NCI-H2196 (cell line): ENCODE measurements at regions not wholly inside any gene's neighbourhood (a gene's known extent, or its start where the extent isn't known, plus 50 kb on each side); places are given as distances from the start of the nearest gene placed in this dataset.
A peak's percentile ranks its signal among the peaks of the same experiment; 100 is the strongest.

Experiments used
- DNase-seq: peaks from one replicate; lab custom pipeline; 2025; ENCODE audit not compliant: unreplicated experiment; lab: John Stamatoyannopoulos, UW

- no peak for DNase-seq
These were observed 281.8 kb upstream of the SOX5 start for GRCh38 chr12:24231298-24231697.

DNA sequence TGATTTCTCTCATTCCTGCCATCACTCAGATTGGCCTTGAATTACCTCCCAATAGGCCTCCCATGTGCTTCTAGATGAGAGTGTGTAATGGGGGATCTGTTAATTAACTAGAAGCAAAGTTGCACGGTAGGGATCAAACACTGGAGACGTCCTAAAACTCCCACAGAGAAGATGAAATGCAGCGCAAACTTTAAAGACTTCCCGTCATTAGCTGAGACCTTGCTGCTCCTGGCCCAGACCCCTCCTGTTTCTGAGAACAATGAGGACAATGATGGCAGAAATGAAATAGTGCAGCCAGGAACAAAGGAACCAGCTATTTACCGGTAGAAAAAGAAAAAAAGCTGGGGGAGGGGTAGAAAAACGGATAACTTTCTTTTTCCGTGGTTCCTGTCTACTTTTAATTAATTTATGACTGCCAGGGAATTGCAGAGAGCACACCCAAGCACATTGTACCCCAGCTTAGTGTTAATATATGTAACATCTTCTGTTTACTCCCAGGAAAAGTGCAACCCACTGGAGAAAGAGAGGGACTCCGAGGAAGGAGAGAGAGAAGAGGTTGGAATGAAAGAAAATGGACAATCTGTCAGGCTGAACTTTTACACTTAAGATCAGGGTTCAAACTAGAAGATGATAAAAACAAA is 280.7 kb upstream of the SOX5 start:
- DNase-seq: no peak

DNA sequence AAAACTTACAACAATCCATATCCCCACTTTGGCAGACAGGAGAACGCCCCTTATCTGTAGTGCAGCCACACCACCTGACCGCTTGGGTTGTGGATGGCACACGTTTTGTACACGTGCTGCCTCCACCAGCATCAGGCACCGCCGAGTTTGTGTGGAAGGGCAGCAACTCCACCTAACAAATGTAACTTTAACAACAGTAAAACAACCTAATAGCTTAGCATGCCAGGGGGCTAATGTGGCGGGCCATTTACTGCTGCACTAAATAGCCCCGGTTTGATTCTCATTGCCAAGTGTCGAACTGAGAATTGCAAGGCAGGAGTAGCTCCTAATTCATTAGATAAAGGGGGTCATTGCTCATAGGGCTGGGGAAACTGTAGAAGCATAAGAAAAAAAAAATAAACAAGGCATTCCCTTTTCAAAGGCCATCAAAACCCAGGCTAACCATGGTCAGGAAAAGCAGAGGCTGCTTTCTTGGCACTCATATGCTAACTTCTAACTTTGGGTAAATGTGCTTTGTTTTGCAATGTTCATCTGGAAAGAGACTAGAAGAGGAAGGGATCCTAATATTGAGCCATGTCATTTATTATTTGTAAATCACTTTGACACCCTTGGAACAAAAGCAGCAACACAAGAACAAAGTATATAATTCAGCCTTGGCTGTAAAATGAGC is 279.7 kb upstream of the SOX5 start:
- DNase-seq: no peak

DNA sequence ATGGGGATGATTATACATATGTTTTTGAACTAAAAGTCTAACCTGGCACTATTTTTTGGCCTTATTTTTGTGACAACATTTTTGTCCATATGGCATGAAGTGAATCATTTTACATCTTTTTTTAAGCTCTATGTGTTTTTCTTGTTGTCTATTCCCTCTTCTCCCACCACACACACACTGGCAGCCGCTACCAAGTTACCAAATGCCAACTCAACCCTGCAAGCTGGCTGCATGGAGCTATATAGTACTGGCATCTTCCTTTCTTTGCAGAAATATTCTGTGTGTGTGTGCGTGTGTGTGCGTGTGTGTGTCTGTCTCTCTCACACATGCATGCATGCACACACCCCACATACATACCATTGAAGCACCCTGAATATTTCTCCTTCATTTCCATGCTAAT is 278.9 kb upstream of the SOX5 start:
- no peak for DNase-seq

DNA sequence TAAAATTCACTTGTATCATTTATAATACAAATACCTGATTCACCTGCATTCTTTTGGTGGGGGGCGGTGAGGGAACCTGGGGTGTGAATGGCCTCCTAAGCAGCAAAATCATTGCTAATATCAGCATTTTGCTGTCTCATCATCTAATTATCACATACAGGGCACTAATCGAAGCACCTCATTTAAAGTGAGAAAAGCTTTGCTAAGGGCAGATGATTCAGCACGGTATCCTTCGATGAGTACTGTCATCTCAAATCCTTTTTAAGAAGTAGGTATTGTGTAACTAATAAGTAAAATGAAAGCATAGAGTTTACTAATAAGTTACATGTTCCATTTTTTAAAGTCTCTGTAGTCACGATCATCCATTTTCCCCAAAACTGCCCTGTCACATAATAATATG is 278.1 kb upstream of the SOX5 start:
- no peak for DNase-seq

DNA sequence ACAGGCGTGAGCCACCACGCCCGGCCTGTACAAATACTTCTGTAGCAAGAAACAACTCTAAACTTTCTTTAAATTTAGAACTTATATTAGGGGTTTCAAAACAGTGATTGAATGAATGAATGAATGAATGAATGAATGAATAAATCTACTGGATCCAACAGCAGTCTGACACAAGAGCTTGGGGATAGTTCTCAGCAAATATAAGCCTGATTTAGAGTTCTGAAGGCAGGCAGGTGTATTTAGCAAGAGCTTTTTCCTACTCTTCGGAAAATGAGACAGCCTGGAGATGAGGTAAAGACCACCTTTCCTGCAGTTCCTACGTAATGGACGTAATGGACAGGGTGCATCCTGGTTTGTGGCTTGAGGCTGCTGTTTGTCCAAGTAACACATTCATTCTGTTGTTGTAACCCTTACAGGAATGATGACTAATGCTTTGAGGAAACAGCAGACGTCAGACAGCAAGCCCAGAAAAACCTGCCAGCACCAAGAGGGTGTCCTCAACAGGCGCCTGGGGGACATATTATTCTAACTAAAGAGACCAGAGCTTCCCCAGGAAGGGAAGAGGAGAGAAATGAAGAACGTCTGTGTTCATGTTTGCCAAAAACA is 277.4 kb upstream of the SOX5 start:
- peak; percentile 48 for DNase-seq

DNA sequence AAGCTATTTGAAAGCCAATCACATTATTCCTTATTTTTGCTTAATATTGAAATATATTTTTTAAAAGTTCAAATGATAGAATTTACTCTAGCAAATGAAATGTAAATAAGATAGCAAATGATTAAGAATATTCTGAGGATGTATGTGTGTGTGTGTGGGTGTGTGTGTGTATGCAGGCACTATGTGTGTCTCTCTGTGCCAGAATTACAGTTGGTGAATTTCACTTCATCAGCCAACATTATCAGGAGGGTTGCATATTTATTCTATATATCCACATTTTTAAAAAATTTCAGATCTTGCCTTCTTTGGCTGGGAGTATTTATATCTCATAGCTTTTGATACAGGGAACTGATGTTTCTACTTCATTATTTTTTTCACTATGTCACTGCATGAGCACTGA is 274.9 kb upstream of the SOX5 start:
- DNase-seq: no peak

DNA sequence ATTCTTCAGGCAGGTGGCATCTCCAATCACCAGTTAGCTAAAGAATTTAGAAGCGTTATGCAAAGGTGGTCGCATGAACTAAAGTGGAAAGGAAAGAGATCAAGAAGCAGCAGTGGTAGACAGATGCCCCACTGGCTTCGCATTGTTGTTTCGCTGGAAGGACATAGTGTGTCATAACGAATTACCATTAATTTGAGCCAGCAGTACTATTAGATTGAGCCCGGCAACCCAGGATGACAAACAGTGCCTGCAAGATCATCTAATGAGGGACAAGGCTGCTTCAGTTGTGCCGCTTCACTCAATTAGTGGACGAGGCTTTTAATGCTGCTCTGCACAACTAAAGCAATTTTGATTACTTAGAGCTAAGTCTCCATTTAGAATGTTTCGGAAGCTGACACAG is 274.5 kb upstream of the SOX5 start:
- DNase-seq: no peak

- DNase-seq: no peak
These were observed 273.5 kb upstream of the SOX5 start for GRCh38 chr12:24222968-24223367.

DNA sequence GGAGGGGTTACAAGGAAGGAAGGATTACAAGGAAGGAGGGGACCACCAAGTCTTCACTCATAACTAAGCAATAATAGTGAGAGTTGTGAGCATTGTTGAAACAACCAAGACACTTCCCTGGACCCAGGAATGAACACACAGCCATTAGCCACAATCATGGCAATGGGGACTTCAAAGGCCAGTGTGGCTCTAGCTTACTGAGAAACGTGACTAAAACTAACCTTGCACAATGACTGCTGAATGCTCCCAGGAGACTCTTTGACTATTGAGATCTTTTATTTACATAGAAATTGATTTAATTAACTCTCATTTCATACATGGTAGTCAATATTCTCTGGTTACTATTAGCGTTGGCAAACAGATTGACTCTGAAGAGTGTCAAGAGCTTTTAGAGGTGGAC is 263.0 kb upstream of the SOX5 start:
- peak; percentile 54 for DNase-seq

DNA sequence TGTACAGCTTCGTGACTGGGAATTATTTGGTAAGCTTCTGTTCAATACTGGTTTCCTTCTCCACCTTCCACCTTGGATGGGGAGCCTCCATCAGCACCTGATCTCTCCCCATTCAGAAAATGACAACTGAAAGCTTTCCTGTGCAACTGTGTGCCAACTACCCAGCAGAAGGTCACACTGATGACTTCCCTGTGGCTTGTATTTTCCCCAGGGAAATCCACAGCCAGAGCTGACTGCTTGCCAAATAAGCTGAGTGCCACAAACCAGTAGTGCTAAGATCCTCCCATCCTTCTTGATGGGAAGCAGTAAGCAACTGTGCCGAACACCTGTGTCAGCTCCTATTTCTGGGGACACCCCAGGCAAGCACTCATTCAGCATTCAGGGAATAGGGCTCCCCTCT is 257.2 kb upstream of the SOX5 start:
- DNase-seq: no peak

DNA sequence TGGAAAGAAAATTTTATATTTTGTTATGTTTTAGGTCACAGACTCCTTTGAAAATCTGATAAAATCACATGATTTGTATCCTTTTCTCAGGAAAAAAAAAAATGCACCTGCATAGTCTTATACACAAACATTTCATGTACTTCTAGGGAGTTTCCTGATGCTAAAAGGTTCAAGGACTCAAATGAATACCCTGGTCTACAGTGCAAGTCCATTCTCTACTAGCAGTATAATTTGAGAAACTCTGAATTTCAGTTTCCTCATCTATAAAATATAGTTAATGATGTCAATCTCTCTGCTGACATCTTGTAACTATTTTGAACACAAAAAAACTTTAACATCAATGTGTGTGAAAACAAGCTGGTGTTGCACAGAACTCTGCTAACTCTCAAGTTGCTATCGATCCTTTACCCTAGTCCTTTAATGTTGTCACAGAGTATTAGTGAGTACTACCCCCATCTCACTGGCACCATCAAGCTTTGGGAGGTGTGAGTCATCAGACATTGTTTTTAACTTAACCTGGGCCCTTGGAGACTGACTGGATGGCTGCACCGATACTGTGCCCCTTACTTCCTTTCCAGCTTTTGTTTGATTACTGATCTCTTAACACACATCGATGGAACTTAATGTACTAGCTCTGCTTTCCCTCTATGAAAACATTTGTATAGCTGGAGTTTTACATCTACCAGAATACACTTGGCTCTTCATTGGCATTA is 251.9 kb upstream of the SOX5 start:
- DNase-seq: no peak

DNA sequence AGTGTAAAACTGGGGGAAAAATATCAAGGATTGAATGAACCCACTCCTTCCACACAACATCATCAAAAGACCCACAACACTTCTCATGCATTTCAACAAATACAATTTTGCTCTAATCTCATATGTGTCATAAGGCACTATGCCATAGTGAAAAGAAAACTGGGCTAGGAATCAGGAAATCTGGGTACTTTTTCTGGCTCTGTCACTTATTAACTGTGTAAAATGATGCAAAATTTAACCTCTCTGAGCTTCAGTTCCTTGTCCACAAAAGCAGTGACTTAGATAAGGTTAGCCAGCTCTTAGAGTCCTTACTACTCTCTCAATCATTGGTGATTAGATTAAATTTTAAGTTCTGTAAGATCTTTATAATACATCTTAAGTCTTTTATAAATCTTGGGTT is 250.5 kb upstream of the SOX5 start:
- DNase-seq: no peak

DNA sequence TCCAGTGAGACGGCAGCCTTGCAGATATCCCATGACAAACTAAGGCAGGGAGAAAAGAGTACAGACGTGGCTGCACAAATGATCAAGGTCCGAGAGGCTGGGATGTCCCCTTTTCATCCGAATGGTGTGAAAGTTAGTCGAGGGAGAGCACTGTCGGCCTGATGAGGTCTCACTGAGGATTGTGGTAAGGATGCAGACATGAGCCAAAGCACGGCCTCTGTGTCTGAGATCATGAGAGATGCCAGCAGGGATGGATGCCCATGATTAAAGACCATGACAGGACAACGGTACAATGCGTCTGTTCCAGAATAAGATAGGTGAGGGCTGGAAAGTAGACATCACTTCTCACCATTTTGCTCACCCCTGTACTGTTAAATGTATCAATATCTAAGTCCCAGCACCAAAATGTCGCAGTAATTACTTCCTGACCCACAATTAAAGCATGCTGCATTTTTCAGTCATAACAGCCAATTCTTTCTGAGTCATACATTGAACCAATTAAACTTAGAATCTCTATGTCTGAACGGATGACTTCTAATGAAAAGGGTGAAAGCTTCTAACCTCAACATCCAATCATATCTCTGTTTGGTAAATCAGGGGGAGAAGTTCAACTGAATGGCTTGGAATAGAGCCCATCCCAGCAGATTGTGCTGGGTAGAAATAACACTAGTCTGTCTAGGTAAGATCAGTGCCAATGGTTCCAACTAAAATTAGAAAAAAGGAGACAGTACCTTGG is 249.6 kb upstream of the SOX5 start:
- no peak for DNase-seq

DNA sequence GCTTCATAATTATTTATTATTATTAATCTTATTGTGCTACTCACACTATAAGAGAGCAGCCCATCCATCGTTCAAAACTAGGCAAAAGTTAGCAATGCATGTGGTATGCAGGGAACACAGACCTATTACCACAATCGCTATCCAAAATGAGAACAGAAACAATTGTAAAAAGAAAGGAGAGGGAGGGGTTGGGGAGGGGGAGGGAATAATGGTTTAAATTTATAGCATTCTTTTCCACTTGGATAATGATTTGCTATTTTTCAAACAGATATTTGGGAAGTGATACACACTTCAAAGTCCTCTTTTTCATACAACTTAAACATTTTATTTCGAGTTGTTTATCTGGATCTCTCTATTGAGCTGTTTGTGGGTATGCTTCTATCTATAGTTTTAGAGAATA is 248.6 kb upstream of the SOX5 start:
- DNase-seq: no peak

DNA sequence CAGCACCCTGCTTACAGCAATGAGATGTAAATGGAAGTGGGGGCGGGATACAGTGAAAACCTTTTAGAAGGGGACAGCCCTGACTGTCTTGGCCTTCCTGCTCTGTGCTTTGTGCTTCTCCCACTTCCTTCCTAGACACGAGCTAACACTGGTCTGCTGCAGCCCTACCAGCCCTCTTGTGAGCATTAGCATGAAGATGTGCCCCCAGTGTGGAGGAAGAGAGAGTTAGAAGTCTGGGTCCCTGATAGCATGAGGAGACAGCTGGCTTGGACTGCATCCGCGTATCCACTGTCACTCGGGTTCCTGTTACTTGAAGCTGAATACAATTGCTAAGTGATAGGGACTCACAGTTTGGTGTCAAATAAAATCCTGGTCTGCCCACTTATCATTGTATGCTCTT is 248.1 kb upstream of the SOX5 start:
- DNase-seq: no peak

DNA sequence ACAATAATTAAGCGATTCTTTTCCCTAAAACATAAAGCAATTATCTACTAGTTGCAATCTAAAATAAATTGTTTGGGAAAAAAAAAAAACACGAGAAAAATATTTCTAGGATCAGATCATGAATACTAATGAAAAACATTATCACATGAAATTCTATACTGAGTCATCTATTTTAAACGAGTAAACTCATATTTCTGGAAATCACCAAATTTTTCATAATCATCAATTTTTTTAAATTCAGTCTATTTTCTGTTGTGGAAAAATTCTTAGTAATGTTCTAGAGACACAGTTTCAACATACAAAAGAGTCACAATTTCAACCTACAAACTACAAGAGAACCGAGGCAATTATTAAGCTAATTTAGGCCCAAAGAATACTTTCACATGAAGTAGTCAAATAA is 245.6 kb upstream of the SOX5 start:
- no peak for DNase-seq

GRCh38 chr12:24191117-24191516 is 241.6 kb upstream of the SOX5 start:
- DNase-seq: no peak

- no peak for DNase-seq
These were observed 236.3 kb upstream of the SOX5 start for GRCh38 chr12:24185782-24186181.

GRCh38 chr12:24177889-24178288 is 228.4 kb upstream of the SOX5 start:
- DNase-seq: no peak

GRCh38 chr12:24175929-24176328 is 226.5 kb upstream of the SOX5 start:
- no peak for DNase-seq
